HG03066 (cell line): ENCODE measurements at regions not wholly inside any gene's neighbourhood (a gene's known extent, or its start where the extent isn't known, plus 50 kb on each side); places are given as distances from the start of the nearest gene placed in this dataset.
"Not testable (repeated sequence)": the region's sequence is repeated elsewhere in the genome, so short reads cannot be mapped to it uniquely, and the experiment has no call there.

Experiments
- ATAC-seq: cut with Tn5 transposase; IDR thresholded peaks from one replicate; pipeline ENCODE4 v1.9.1; 2021; ENCODE audit warnings: low read depth; ENCODE audit not compliant: unreplicated experiment

- ATAC-seq, result no peak
Measured at GRCh38 chr6:6993503-6994237, 114.1 kb upstream of the RREB1 start.

- ATAC-seq, result no peak
Measured at GRCh38 chr6:6994796-6995195, 113.0 kb upstream of the RREB1 start.

- no peak for ATAC-seq
Measured at GRCh38 chr6:6995328-6995727, 112.4 kb upstream of the RREB1 start.

- no peak for ATAC-seq
Measured at GRCh38 chr6:6996124-6996523, 111.6 kb upstream of the RREB1 start.

GRCh38 chr6:6997263-6998193 is 110.2 kb upstream of the RREB1 start:
- no peak for ATAC-seq

- ATAC-seq, result no peak
Measured at GRCh38 chr6:6998194-6998569, 109.6 kb upstream of the RREB1 start.

GRCh38 chr6:7000825-7001777 is 106.7 kb upstream of the RREB1 start:
- no peak for ATAC-seq

GRCh38 chr6:7003041-7003440 is 104.7 kb upstream of the RREB1 start:
- no peak for ATAC-seq

GRCh38 chr6:7004581-7005297 is 103.0 kb upstream of the RREB1 start:
- no peak for ATAC-seq

- no peak for ATAC-seq
Measured at GRCh38 chr6:7006515-7007191, 101.1 kb upstream of the RREB1 start.

GRCh38 chr6:7008451-7008988 is 99.2 kb upstream of the RREB1 start:
- no peak for ATAC-seq

GRCh38 chr6:7016226-7016625 is 91.5 kb upstream of the RREB1 start:
- ATAC-seq, result no peak

GRCh38 chr6:7021301-7021700 is 86.5 kb upstream of the RREB1 start:
- no peak for ATAC-seq

GRCh38 chr6:7025861-7026260 is 81.9 kb upstream of the RREB1 start:
- no peak for ATAC-seq

- ATAC-seq, result not testable (repeated sequence)
Measured at GRCh38 chr6:7028963-7029362, 78.8 kb upstream of the RREB1 start.

- not testable (repeated sequence) for ATAC-seq
Measured at GRCh38 chr6:7030968-7031367, 76.8 kb upstream of the RREB1 start.

GRCh38 chr6:7033202-7033601 is 74.6 kb upstream of the RREB1 start:
- ATAC-seq, result no peak

GRCh38 chr6:7034055-7034454 is 73.7 kb upstream of the RREB1 start:
- no peak for ATAC-seq

GRCh38 chr6:7035837-7036249 is 71.9 kb upstream of the RREB1 start:
- ATAC-seq, result no peak
